Uterus (tissue), 2 donors: ENCODE measurements at regions not wholly inside any gene's neighbourhood (a gene's known extent, or its start where the extent isn't known, plus 50 kb on each side); places are given as distances from the start of the nearest gene placed in this dataset.
"Not testable (repeated sequence)": the region's sequence is repeated elsewhere in the genome, so short reads cannot be mapped to it uniquely, and the experiment has no call there.

Experiments
- CTCF ChIP-seq, 4 experiments: fragments of 200-600 bp in 2 of 4; fragments of 450-650 bp in 2 of 4; sonication (generic) in 2 of 4; IDR thresholded peaks; one replicate each; pipeline ENCODE4 v1.5.1; 2016 to 2019; ENCODE audit warnings: antibody characterized with exemption in 4 of 4, mild to moderate bottlenecking in 2 of 4, moderate library complexity in 1 of 4
- POLR2A ChIP-seq, 2 donors: fragments of 450-650 bp; IDR thresholded peaks; one replicate each; pipeline ENCODE4 v1.6.1; 2016; ENCODE audit warnings: antibody characterized with exemption in 2 of 2, mild to moderate bottlenecking in 1 of 2, moderate library complexity in 1 of 2

GRCh38 chr7:76936346-76936745 is 95.8 kb downstream of the SPDYE17 start:
- not testable (repeated sequence) for TF ChIP-seq CTCF, POLR2A (IDR thresholded peaks at IDR 0.05)
